Neuronal stem cell (in vitro differentiated cells): ENCODE measurements at regions not wholly inside any gene's neighbourhood (a gene's known extent, or its start where the extent isn't known, plus 50 kb on each side); places are given as distances from the start of the nearest gene placed in this dataset.
"Not testable (repeated sequence)": the region's sequence is repeated elsewhere in the genome, so short reads cannot be mapped to it uniquely, and the experiment has no call there.

ENCODE experiments used
- DNase-seq: peaks from one replicate; pipeline ENCODE4 v3.0.0-alpha.2; 2013; ENCODE audit warnings: low spot score
- H2AFZ ChIP-seq: one replicate; pipeline ENCODE4 v1.6.1; 2013; ENCODE audit warnings: mild to moderate bottlenecking, low read length, inconsistent platforms
- H2AK5ac ChIP-seq: 2 replicates; pipeline ENCODE4 v1.6.1; 2013; ENCODE audit warnings: low read depth, mild to moderate bottlenecking, inconsistent platforms, low read length, moderate library complexity, mixed read lengths
- H2BK120ac ChIP-seq: 2 replicates; pipeline ENCODE4 v1.6.1; 2013; ENCODE audit warnings: low read depth, mild to moderate bottlenecking, inconsistent platforms, low read length, moderate library complexity, mixed read lengths
- H2BK12ac ChIP-seq: one replicate; pipeline ENCODE4 v1.6.1; 2013; ENCODE audit warnings: low read length, inconsistent platforms
- H2BK15ac ChIP-seq: 2 replicates; pipeline ENCODE4 v1.6.1; 2013; ENCODE audit warnings: mild to moderate bottlenecking, low read length, inconsistent platforms, mixed read lengths
- H2BK5ac ChIP-seq: one replicate; pipeline ENCODE4 v1.6.1; 2013; ENCODE audit warnings: inconsistent platforms, mild to moderate bottlenecking, low read length, moderate library complexity
- H3K14ac ChIP-seq: one replicate; pipeline ENCODE4 v1.6.1; 2013; ENCODE audit warnings: low read length, inconsistent platforms
- H3K18ac ChIP-seq: 2 replicates; pipeline ENCODE4 v1.6.1; 2013; ENCODE audit warnings: low read length, inconsistent platforms
- H3K23ac ChIP-seq: 2 replicates; pipeline ENCODE4 v1.6.1; 2013; ENCODE audit warnings: low read depth, mild to moderate bottlenecking, mixed read lengths, low read length, inconsistent platforms; ENCODE audit not compliant: poor library complexity
- H3K27ac ChIP-seq: replicated peaks from 3 replicates; pipeline ENCODE4 v1.5.1; 2013; ENCODE audit warnings: low read length, inconsistent platforms
- H3K27me3 ChIP-seq, 3 experiments: 2 replicates each; pipeline ENCODE4 v1.6.1; 2013; ENCODE audit warnings: low read length in 3 of 3, mild to moderate bottlenecking in 2 of 3, inconsistent platforms in 1 of 3, low read depth in 1 of 3, mixed read lengths in 1 of 3, moderate library complexity in 1 of 3; ENCODE audit not compliant: control insufficient read depth in 3 of 3, insufficient read depth in 3 of 3
- H3K36me3 ChIP-seq, 2 donors: replicated peaks in 1 of 2; 2 replicates each; pipeline ENCODE4 v1.6.1; 2013; ENCODE audit warnings: low read length in 2 of 2; ENCODE audit not compliant: control insufficient read depth in 2 of 2, insufficient read depth in 2 of 2
- H3K4ac ChIP-seq: 2 replicates; pipeline ENCODE4 v1.6.1; 2013; ENCODE audit warnings: inconsistent platforms, mild to moderate bottlenecking, low read length, moderate library complexity
- H3K4me1 ChIP-seq, 2 donors: 1 replicate in 1 of 2; 2 replicates in 1 of 2; pipeline ENCODE4 v1.6.1; 2013; ENCODE audit warnings: low read length in 2 of 2, low read depth in 1 of 2; ENCODE audit not compliant: control insufficient read depth in 2 of 2, insufficient read depth in 1 of 2
- H3K4me2 ChIP-seq: one replicate; pipeline ENCODE4 v1.6.1; 2013; ENCODE audit warnings: mild to moderate bottlenecking, low read length, inconsistent platforms; ENCODE audit not compliant: insufficient read depth, poor library complexity, severe bottlenecking
- H3K4me3 ChIP-seq, 2 donors: 2 replicates each; pipeline ENCODE4 v1.5.1; 2013; ENCODE audit warnings: low read length in 2 of 2, mild to moderate bottlenecking in 2 of 2, inconsistent platforms in 1 of 2, moderate library complexity in 1 of 2
- H3K79me1 ChIP-seq: one replicate; pipeline ENCODE4 v1.6.1; 2013; ENCODE audit warnings: low read depth, mild to moderate bottlenecking, inconsistent platforms, low read length, moderate library complexity
- H3K9ac ChIP-seq: one replicate; pipeline ENCODE4 v1.6.1; 2013; ENCODE audit warnings: mild to moderate bottlenecking, low read depth, low read length, inconsistent platforms; ENCODE audit not compliant: poor library complexity
- H3K9me3 ChIP-seq, 2 donors: replicated peaks in 1 of 2; 2 replicates each; pipeline versions ENCODE3 to v1.6.1; 2013; ENCODE audit warnings: low read length in 2 of 2, mild to moderate bottlenecking in 2 of 2, inconsistent platforms in 1 of 2, low read depth in 1 of 2, mixed read lengths in 1 of 2, moderate library complexity in 1 of 2; ENCODE audit not compliant: control insufficient read depth in 2 of 2, insufficient read depth in 1 of 2
- H4K8ac ChIP-seq: one replicate; pipeline ENCODE4 v1.6.1; 2013; ENCODE audit warnings: low read depth, mild to moderate bottlenecking, inconsistent platforms, low read length, moderate library complexity
- H4K91ac ChIP-seq: one replicate; pipeline ENCODE4 v1.6.1; 2013; ENCODE audit warnings: low read length, low read depth, mild to moderate bottlenecking, inconsistent platforms; ENCODE audit not compliant: poor library complexity
- WGBS, 2 donors: extraction: QIAGEN DNeasy Blood & Tissue Kit; methylation state at CpG; one replicate each; pipeline ENCODE4 v1.1.7; 2013; ENCODE audit warnings: missing lambda C conversion rate in 2 of 2, mixed read lengths in 1 of 2; ENCODE audit not compliant: insufficient read length in 2 of 2, insufficient replicate concordance in 1 of 2; ENCODE audit errors: extremely low coverage in 2 of 2; 5-methylcytosine and 5-hydroxymethylcytosine counted together

- H3K4ac ChIP-seq, H3K4me3 ChIP-seq, H3K4me1 ChIP-seq, H3K9me3 ChIP-seq, H3K4me2 ChIP-seq, H3K23ac ChIP-seq, H3K36me3 ChIP-seq, H2AFZ ChIP-seq, H4K8ac ChIP-seq, H3K9ac ChIP-seq, H2BK5ac ChIP-seq, H3K18ac ChIP-seq, H3K27me3 ChIP-seq, H3K27ac ChIP-seq, H4K91ac ChIP-seq, H3K79me1 ChIP-seq, H2AK5ac ChIP-seq, H2BK15ac ChIP-seq, H2BK12ac ChIP-seq, DNase-seq, H3K14ac ChIP-seq, H2BK120ac ChIP-seq: not testable (repeated sequence)
Measured at GRCh38 chr7:150081865-150082264, 208.1 kb downstream of the ATP6V0E2 start.

GRCh38 chr7:150084724-150085123 lies 211.0 kb downstream of the ATP6V0E2 start:
- H3K9ac ChIP-seq, H3K27me3 ChIP-seq, H3K36me3 ChIP-seq, H3K27ac ChIP-seq, H3K4me1 ChIP-seq, H2AFZ ChIP-seq, H3K4ac ChIP-seq, H2BK12ac ChIP-seq, H3K23ac ChIP-seq, H3K79me1 ChIP-seq, H2BK5ac ChIP-seq, H4K91ac ChIP-seq, H2BK15ac ChIP-seq, H3K18ac ChIP-seq, H4K8ac ChIP-seq, DNase-seq, H3K4me3 ChIP-seq, H3K4me2 ChIP-seq, H3K9me3 ChIP-seq, H3K14ac ChIP-seq, H2AK5ac ChIP-seq, H2BK120ac ChIP-seq: not testable (repeated sequence)
- WGBS, 2 donors: 100% methylated on average over 1 of the region's 4 CpGs; no CpG with 5 or more reads in 1 of the 2 donors

GRCh38 chr7:150087478-150087877 lies 213.7 kb downstream of the ATP6V0E2 start:
- not testable (repeated sequence) for H3K9ac ChIP-seq, H3K4me1 ChIP-seq, H3K79me1 ChIP-seq, H2BK15ac ChIP-seq, H3K14ac ChIP-seq, H3K27ac ChIP-seq, H3K4ac ChIP-seq, H3K27me3 ChIP-seq, H3K23ac ChIP-seq, H3K4me2 ChIP-seq, H4K91ac ChIP-seq, DNase-seq, H2BK5ac ChIP-seq, H3K4me3 ChIP-seq, H2BK120ac ChIP-seq, H3K9me3 ChIP-seq, H2AK5ac ChIP-seq, H4K8ac ChIP-seq, H3K18ac ChIP-seq, H2BK12ac ChIP-seq, H2AFZ ChIP-seq, H3K36me3 ChIP-seq
- WGBS, 2 donors: no CpG with 5 or more reads among the region's 4 CpGs

GRCh38 chr7:150089139-150089538 lies 215.4 kb downstream of the ATP6V0E2 start:
- no CpG with 5 or more reads among the region's 1 CpG for WGBS, 2 donors
- DNase-seq, H2BK5ac ChIP-seq, H3K18ac ChIP-seq, H3K14ac ChIP-seq, H3K9ac ChIP-seq, H3K23ac ChIP-seq, H3K36me3 ChIP-seq, H3K27ac ChIP-seq, H2AFZ ChIP-seq, H3K79me1 ChIP-seq, H3K4me2 ChIP-seq, H3K27me3 ChIP-seq, H3K4me1 ChIP-seq, H2BK120ac ChIP-seq, H3K4me3 ChIP-seq, H2BK12ac ChIP-seq, H3K4ac ChIP-seq, H2BK15ac ChIP-seq, H2AK5ac ChIP-seq, H3K9me3 ChIP-seq, H4K8ac ChIP-seq, H4K91ac ChIP-seq: not testable (repeated sequence)
